ENCODE measurements at regions not wholly inside any gene's neighbourhood (a gene's known extent, or its start where the extent isn't known, plus 50 kb on each side); places are given as distances from the start of the nearest gene placed in this dataset.
"Not testable (repeated sequence)": the region's sequence is repeated elsewhere in the genome, so short reads cannot be mapped to it uniquely, and the experiment has no call there.

GRCh38 chr15:20021351-20021750 lies 520.2 kb downstream of the GOLGA6L6 start:
- POLR2A ChIA-PET (ENCODE audit: unreplicated experiment); dilution Hi-C loops (cut with HindIII; ENCODE audit: low sequenced_read_pairs, unreplicated experiment); DNase-seq; CTCF ChIA-PET; H3K79me1 ChIP-seq (ENCODE audit: low read depth in 1 of 2, low read length in 2 of 2); H2AK5ac ChIP-seq (ENCODE audit: low read depth, low read length); H2AFZ ChIP-seq (replicated peaks; ENCODE audit: low read length, poor library complexity); H4K20me1 ChIP-seq (ENCODE audit: insufficient read depth, low read length); H3K36me3 ChIP-seq (ENCODE audit: control insufficient read depth, insufficient read depth, low read length); H3K4me1 ChIP-seq (ENCODE audit: control insufficient read depth, insufficient read depth, low read length); H3K14ac ChIP-seq (replicated peaks; ENCODE audit: low read depth, low read length); H3K18ac ChIP-seq (ENCODE audit: low read depth, low read length); ATAC-seq (ENCODE audit: low read depth); H4K91ac ChIP-seq (ENCODE audit: insufficient read depth, low read depth, low read length); H2BK120ac ChIP-seq (ENCODE audit: low read depth, low read length); H3K9me3 ChIP-seq (ENCODE audit: control insufficient read depth, insufficient read depth, low read length); H4K8ac ChIP-seq (ENCODE audit: low read depth in 2 of 2, low read length in 2 of 2); H2BK5ac ChIP-seq (ENCODE audit: low read depth, low read length, poor library complexity, severe bottlenecking); H3K27ac ChIP-seq (ENCODE audit: insufficient read depth, low read length); H3K56ac ChIP-seq (ENCODE audit: extremely low read depth, insufficient read depth, low read length); BruUV-seq (replicated peaks); H4K5ac ChIP-seq (ENCODE audit: low read depth, low read length); H2BK15ac ChIP-seq (ENCODE audit: low read depth, low read length); intact Hi-C loops (cut with micrococcal nuclease); H3K4ac ChIP-seq (ENCODE audit: low read depth, low read length); H3K4me2 ChIP-seq (ENCODE audit: low read depth, low read length); H3K9me1 ChIP-seq (ENCODE audit: insufficient read depth, low read length); H3K27me3 ChIP-seq (ENCODE audit: control insufficient read depth, insufficient read depth, low read length); in situ Hi-C loops (cut with MboI; ENCODE audit: low sequenced_read_pairs); H3K23ac ChIP-seq (ENCODE audit: low read depth, low read length); H2BK20ac ChIP-seq (ENCODE audit: low read depth, low read length); H3K4me3 ChIP-seq (ENCODE audit: insufficient read depth, low read depth, low read length); H2AK9ac ChIP-seq (replicated peaks; ENCODE audit: low read depth, low read length, poor library complexity); H3K9ac ChIP-seq (ENCODE audit: low read depth, low read length): not testable (repeated sequence)
- WGBS, 2 experiments (ENCODE audit: extremely low coverage in 2 of 2, insufficient read length in 1 of 2) = no CpG with 5 or more reads among the region's 7 CpGs

- BruUV-seq (replicated peaks); H2AFZ ChIP-seq (replicated peaks; ENCODE audit: low read length, poor library complexity); H3K27ac ChIP-seq (ENCODE audit: insufficient read depth, low read length); H4K5ac ChIP-seq (ENCODE audit: low read depth, low read length); POLR2A ChIA-PET (ENCODE audit: unreplicated experiment); in situ Hi-C loops (cut with MboI; ENCODE audit: low sequenced_read_pairs); H2AK9ac ChIP-seq (replicated peaks; ENCODE audit: low read depth, low read length, poor library complexity); H3K27me3 ChIP-seq (ENCODE audit: control insufficient read depth, insufficient read depth, low read length); H2BK120ac ChIP-seq (ENCODE audit: low read depth, low read length); ATAC-seq (ENCODE audit: low read depth); H4K20me1 ChIP-seq (ENCODE audit: insufficient read depth, low read length); H3K4me3 ChIP-seq (ENCODE audit: insufficient read depth, low read depth, low read length); H3K23ac ChIP-seq (ENCODE audit: low read depth, low read length); H4K8ac ChIP-seq (ENCODE audit: low read depth in 2 of 2, low read length in 2 of 2); H2BK20ac ChIP-seq (ENCODE audit: low read depth, low read length); H2BK15ac ChIP-seq (ENCODE audit: low read depth, low read length); H3K9me3 ChIP-seq (ENCODE audit: control insufficient read depth, insufficient read depth, low read length); CTCF ChIA-PET; H3K79me1 ChIP-seq (ENCODE audit: low read depth in 1 of 2, low read length in 2 of 2); intact Hi-C loops (cut with micrococcal nuclease); H2BK5ac ChIP-seq (ENCODE audit: low read depth, low read length, poor library complexity, severe bottlenecking); H3K36me3 ChIP-seq (ENCODE audit: control insufficient read depth, insufficient read depth, low read length); H3K56ac ChIP-seq (ENCODE audit: extremely low read depth, insufficient read depth, low read length); H3K9me1 ChIP-seq (ENCODE audit: insufficient read depth, low read length); H3K14ac ChIP-seq (replicated peaks; ENCODE audit: low read depth, low read length); dilution Hi-C loops (cut with HindIII; ENCODE audit: low sequenced_read_pairs, unreplicated experiment); H3K4ac ChIP-seq (ENCODE audit: low read depth, low read length); H4K91ac ChIP-seq (ENCODE audit: insufficient read depth, low read depth, low read length); H3K4me2 ChIP-seq (ENCODE audit: low read depth, low read length); H3K18ac ChIP-seq (ENCODE audit: low read depth, low read length); H3K9ac ChIP-seq (ENCODE audit: low read depth, low read length); H3K4me1 ChIP-seq (ENCODE audit: control insufficient read depth, insufficient read depth, low read length); DNase-seq; H2AK5ac ChIP-seq (ENCODE audit: low read depth, low read length): not testable (repeated sequence)
- WGBS, 2 experiments (ENCODE audit: extremely low coverage in 2 of 2, insufficient read length in 1 of 2) = no CpG with 5 or more reads among the region's 5 CpGs
Measured at GRCh38 chr15:20020588-20020987, 521.0 kb downstream of the GOLGA6L6 start.
